B cell (primary cell): ENCODE measurements at regions not wholly inside any gene's neighbourhood (a gene's known extent, or its start where the extent isn't known, plus 50 kb on each side); places are given as distances from the start of the nearest gene placed in this dataset.

ENCODE experiments used
- CTCF ChIP-seq: fragments of 200-600 bp; IDR thresholded peaks from one replicate; pipeline ENCODE4 v1.8.0; 2022; ENCODE audit warnings: antibody characterized with exemption, mild to moderate bottlenecking
- EZH2 ChIP-seq: IDR thresholded peaks from 2 replicates; pipeline ENCODE4 v1.6.1; 2012; ENCODE audit warnings: borderline replicate concordance, low read depth, mild to moderate bottlenecking, moderate library complexity, low read length; ENCODE audit not compliant: insufficient read depth, poor library complexity, severe bottlenecking

GRCh38 chr14:101072945-101073597 lies 169.5 kb upstream of the RTL1 start:
- TF ChIP-seq CTCF (no peak), EZH2 (no peak)
